HUES6 (cell line): ENCODE measurements at regions not wholly inside any gene's neighbourhood (a gene's known extent, or its start where the extent isn't known, plus 50 kb on each side); places are given as distances from the start of the nearest gene placed in this dataset.
"Not testable (repeated sequence)": the region's sequence is repeated elsewhere in the genome, so short reads cannot be mapped to it uniquely, and the experiment has no call there.

ENCODE experiments used
- H3K27ac ChIP-seq: 2 replicates; pipeline ENCODE4 v1.7.0; 2013; ENCODE audit warnings: low read depth, mild to moderate bottlenecking, low read length, inconsistent platforms
- H3K27me3 ChIP-seq: 2 replicates; pipeline ENCODE4 v1.6.1; 2013; ENCODE audit warnings: low read length; ENCODE audit not compliant: control insufficient read depth, insufficient read depth
- H3K36me3 ChIP-seq: 2 replicates; pipeline ENCODE4 v1.6.1; 2013; ENCODE audit warnings: low read length; ENCODE audit not compliant: control insufficient read depth, insufficient read depth
- H3K4me1 ChIP-seq: 2 replicates; pipeline ENCODE4 v1.6.1; 2013; ENCODE audit warnings: low read length; ENCODE audit not compliant: control insufficient read depth, insufficient read depth
- H3K4me3 ChIP-seq: 2 replicates; pipeline ENCODE4 v1.5.1; 2013; ENCODE audit warnings: low read depth, low read length
- H3K9ac ChIP-seq: one replicate; pipeline ENCODE4 v1.6.1; 2013; ENCODE audit warnings: mild to moderate bottlenecking, low read length
- H3K9me3 ChIP-seq: 2 replicates; pipeline ENCODE4 v1.6.1; 2013; ENCODE audit warnings: low read depth, low read length; ENCODE audit not compliant: control insufficient read depth, insufficient read depth

GRCh38 chr10:120048391-120048790 is 155.9 kb downstream of the SEC23IP start:
- Histone ChIP-seq H3K9me3 (no peaks in the 10 kb centered on the region), H3K4me1 (0 out of 2 replicates have a peak, but pooled peaks cover 3% of the 10 kb centered on the region), H3K9ac (no peak overlapping the region), H3K36me3 (no peaks in the 10 kb centered on the region), H3K4me3 (no peak overlapping the region), H3K27ac (no peak overlapping the region), H3K27me3 (no peaks in the 10 kb centered on the region)

- H3K4me3 ChIP-seq, result no peak overlapping the region
- 0 out of 2 replicates have a peak, but pooled peaks cover 3% of the 10 kb centered on the region for H3K4me1 ChIP-seq
- no peak overlapping the region for H3K9ac ChIP-seq
- H3K27me3 ChIP-seq, result no peaks in the 10 kb centered on the region
- no peaks in the 10 kb centered on the region for H3K36me3 ChIP-seq
- no peaks in the 10 kb centered on the region for H3K9me3 ChIP-seq
- H3K27ac ChIP-seq, result no peak overlapping the region
Measured at GRCh38 chr10:120051671-120052070, 159.1 kb downstream of the SEC23IP start.

GRCh38 chr10:120052964-120053702 is 160.6 kb downstream of the SEC23IP start:
- no peaks in the 10 kb centered on the region for H3K36me3 ChIP-seq
- 0 out of 2 replicates have a peak, but pooled peaks cover 3% of the 10 kb centered on the region for H3K4me1 ChIP-seq
- H3K9ac ChIP-seq, result no peak overlapping the region
- no peaks in the 10 kb centered on the region for H3K27me3 ChIP-seq
- H3K9me3 ChIP-seq, result no peaks in the 10 kb centered on the region
- no peak overlapping the region for H3K4me3 ChIP-seq
- H3K27ac ChIP-seq, result no peak overlapping the region

- H3K9ac ChIP-seq, H3K4me1 ChIP-seq, H3K27me3 ChIP-seq, H3K4me3 ChIP-seq, H3K27ac ChIP-seq, H3K36me3 ChIP-seq, H3K9me3 ChIP-seq: not testable (repeated sequence)
Measured at GRCh38 chr10:120059790-120060189, 167.3 kb downstream of the SEC23IP start.

- H3K4me3 ChIP-seq, result no peak overlapping the region
- H3K36me3 ChIP-seq, result no peaks in the 10 kb centered on the region
- no peak overlapping the region for H3K9ac ChIP-seq
- H3K27ac ChIP-seq, result no peak overlapping the region
- no peaks in the 10 kb centered on the region for H3K27me3 ChIP-seq
- peaks cover 16% of the 10 kb centered on the region for H3K9me3 ChIP-seq
- H3K4me1 ChIP-seq, result no peaks in the 10 kb centered on the region
Measured at GRCh38 chr10:120067427-120067826, 174.9 kb downstream of the SEC23IP start.

GRCh38 chr10:120069700-120070099 is 177.2 kb downstream of the SEC23IP start:
- H3K9me3 ChIP-seq, result peaks cover 20% of the 10 kb centered on the region
- H3K9ac ChIP-seq, result no peak overlapping the region
- H3K4me1 ChIP-seq, result no peaks in the 10 kb centered on the region
- no peaks in the 10 kb centered on the region for H3K27me3 ChIP-seq
- H3K27ac ChIP-seq, result no peak overlapping the region
- H3K36me3 ChIP-seq, result no peaks in the 10 kb centered on the region
- no peak overlapping the region for H3K4me3 ChIP-seq

- Histone ChIP-seq H3K36me3 (no peaks in the 10 kb centered on the region), H3K4me3 (no peak overlapping the region), H3K27ac (no peak overlapping the region), H3K9me3 (peaks cover 17% of the 10 kb centered on the region), H3K9ac (no peak overlapping the region), H3K4me1 (peaks cover 15% of the 10 kb centered on the region), H3K27me3 (peaks cover 5% of the 10 kb centered on the region; the same call in 1 of the 2 replicates)
Measured at GRCh38 chr10:120075349-120075748, 182.8 kb downstream of the SEC23IP start.

GRCh38 chr10:120076996-120077706 is 184.6 kb downstream of the SEC23IP start:
- H3K9me3 ChIP-seq, result peaks cover 6% of the 10 kb centered on the region
- H3K27ac ChIP-seq, result no peak overlapping the region
- no peak overlapping the region for H3K9ac ChIP-seq
- H3K4me1 ChIP-seq, result peaks cover 15% of the 10 kb centered on the region
- peaks cover 5% of the 10 kb centered on the region; the same call in 1 of the 2 replicates for H3K27me3 ChIP-seq
- peak overlapping the region; percentile 34; the same call in 1 of the 2 replicates for H3K4me3 ChIP-seq
- no peaks in the 10 kb centered on the region for H3K36me3 ChIP-seq

GRCh38 chr10:120077707-120078492 is 185.4 kb downstream of the SEC23IP start:
- Histone ChIP-seq H3K27ac (no peak overlapping the region), H3K36me3 (no peaks in the 10 kb centered on the region), H3K27me3 (peaks cover 5% of the 10 kb centered on the region; the same call in 1 of the 2 replicates), H3K4me3 (peak overlapping the region; percentile 34; the same call in 1 of the 2 replicates), H3K9me3 (0 out of 2 replicates have a peak, but pooled peaks cover 3% of the 10 kb centered on the region), H3K9ac (no peak overlapping the region), H3K4me1 (peaks cover 15% of the 10 kb centered on the region)

- Histone ChIP-seq H3K27me3 (no peaks in the 10 kb centered on the region), H3K4me1 (0 out of 2 replicates have a peak, but pooled peaks cover 2% of the 10 kb centered on the region), H3K9me3 (peaks cover 7% of the 10 kb centered on the region; the same call in 1 of the 2 replicates), H3K36me3 (no peaks in the 10 kb centered on the region), H3K4me3 (no peak overlapping the region), H3K9ac (no peak overlapping the region), H3K27ac (no peak overlapping the region)
Measured at GRCh38 chr10:120085096-120085796, 192.7 kb downstream of the SEC23IP start.
